HUES64 (cell line): ENCODE measurements at regions not wholly inside any gene's neighbourhood (a gene's known extent, or its start where the extent isn't known, plus 50 kb on each side); places are given as distances from the start of the nearest gene placed in this dataset.

Experiments used
- H3K27ac ChIP-seq: 2 replicates; pipeline ENCODE4 v1.7.0; 2013; ENCODE audit warnings: low read depth, low read length, inconsistent platforms
- H3K27me3 ChIP-seq: 2 replicates; pipeline ENCODE4 v1.6.1; 2013; ENCODE audit warnings: mild to moderate bottlenecking, low read length; ENCODE audit not compliant: insufficient read depth
- H3K36me3 ChIP-seq: 2 replicates; pipeline ENCODE4 v1.6.1; 2013; ENCODE audit warnings: mild to moderate bottlenecking, low read length; ENCODE audit not compliant: insufficient read depth
- H3K4me1 ChIP-seq: 2 replicates; pipeline ENCODE4 v1.6.1; 2013; ENCODE audit warnings: mild to moderate bottlenecking, low read length, moderate library complexity; ENCODE audit not compliant: insufficient read depth
- H3K4me3 ChIP-seq: 2 replicates; pipeline ENCODE4 v1.5.1; 2013; ENCODE audit warnings: mild to moderate bottlenecking, low read length, moderate library complexity
- H3K9ac ChIP-seq: 2 replicates; pipeline ENCODE4 v1.6.1; 2013; ENCODE audit warnings: mild to moderate bottlenecking, low read depth, low read length
- H3K9me3 ChIP-seq: 2 replicates; pipeline ENCODE4 v1.6.1; 2013; ENCODE audit warnings: low read depth, low read length; ENCODE audit not compliant: insufficient read depth
- WGBS: fragments of 150-250, 120-280 bp; methylation state at CpG from one replicate; pipeline ENCODE4 v1.1.7; 2013; ENCODE audit warnings: missing lambda C conversion rate; 5-methylcytosine and 5-hydroxymethylcytosine counted together

GRCh38 chr17:14950686-14951085 lies 314.4 kb downstream of the PMP22 start:
- Histone ChIP-seq H3K27me3 (no peaks in the 10 kb centered on the region), H3K9ac (no peak overlapping the region), H3K36me3 (no peaks in the 10 kb centered on the region), H3K9me3 (no peaks in the 10 kb centered on the region), H3K4me3 (no peak overlapping the region), H3K4me1 (no peaks in the 10 kb centered on the region), H3K27ac (no peak overlapping the region)
- 88% methylated on average over 2 of the region's 2 CpGs for WGBS

GRCh38 chr17:14950216-14950615 lies 314.9 kb downstream of the PMP22 start:
- WGBS = 86% methylated on average over 2 of the region's 3 CpGs

GRCh38 chr17:14947671-14948070 lies 317.5 kb downstream of the PMP22 start:
- Histone ChIP-seq H3K4me3 (no peak overlapping the region), H3K9ac (no peak overlapping the region), H3K27me3 (no peaks in the 10 kb centered on the region), H3K36me3 (no peaks in the 10 kb centered on the region), H3K4me1 (no peaks in the 10 kb centered on the region), H3K27ac (no peak overlapping the region), H3K9me3 (no peaks in the 10 kb centered on the region)
- WGBS = 94% methylated on average over 2 of the region's 2 CpGs

More at GRCh38 chr17:14950216-14950615, 314.9 kb downstream of the PMP22 start:
- Histone ChIP-seq H3K27ac (no peak overlapping the region), H3K4me1 (no peaks in the 10 kb centered on the region), H3K9ac (no peak overlapping the region), H3K36me3 (no peaks in the 10 kb centered on the region), H3K4me3 (no peak overlapping the region), H3K9me3 (no peaks in the 10 kb centered on the region), H3K27me3 (no peaks in the 10 kb centered on the region)

GRCh38 chr17:14946481-14946880 lies 318.6 kb downstream of the PMP22 start:
- no peak overlapping the region for H3K9ac ChIP-seq
- no peaks in the 10 kb centered on the region for H3K36me3 ChIP-seq
- WGBS = 97% methylated on average over 7 of the region's 7 CpGs
- no peaks in the 10 kb centered on the region for H3K4me1 ChIP-seq
- H3K27me3 ChIP-seq = no peaks in the 10 kb centered on the region
- H3K27ac ChIP-seq = no peak overlapping the region
- H3K4me3 ChIP-seq = no peak overlapping the region
- H3K9me3 ChIP-seq = no peaks in the 10 kb centered on the region

- Histone ChIP-seq H3K9ac (no peak overlapping the region), H3K27ac (no peak overlapping the region), H3K9me3 (no peaks in the 10 kb centered on the region), H3K4me3 (no peak overlapping the region), H3K27me3 (no peaks in the 10 kb centered on the region), H3K36me3 (no peaks in the 10 kb centered on the region), H3K4me1 (no peaks in the 10 kb centered on the region; the same call in 1 of the 2 replicates)
- 86% methylated on average over 2 of the region's 3 CpGs for WGBS
These were observed 322.5 kb downstream of the PMP22 start for GRCh38 chr17:14942526-14943190.

- no peak overlapping the region for H3K4me3 ChIP-seq
- 92% methylated on average over 3 of the region's 3 CpGs for WGBS
These were observed 324.2 kb downstream of the PMP22 start for GRCh38 chr17:14940938-14941265.

GRCh38 chr17:14940108-14940937 lies 324.8 kb downstream of the PMP22 start:
- Histone ChIP-seq H3K27ac (no peak overlapping the region), H3K9ac (no peak overlapping the region), H3K9me3 (no peaks in the 10 kb centered on the region), H3K4me1 (no peaks in the 10 kb centered on the region; the same call in 1 of the 2 replicates), H3K4me3 (no peak overlapping the region), H3K27me3 (no peaks in the 10 kb centered on the region), H3K36me3 (no peaks in the 10 kb centered on the region)
- 93% methylated on average over 3 of the region's 4 CpGs for WGBS

More at GRCh38 chr17:14940938-14941265, 324.2 kb downstream of the PMP22 start:
- Histone ChIP-seq H3K36me3 (no peaks in the 10 kb centered on the region), H3K27ac (no peak overlapping the region), H3K9ac (no peak overlapping the region), H3K9me3 (no peaks in the 10 kb centered on the region), H3K27me3 (no peaks in the 10 kb centered on the region), H3K4me1 (no peaks in the 10 kb centered on the region; the same call in 1 of the 2 replicates)

GRCh38 chr17:14935845-14936485 lies 329.2 kb downstream of the PMP22 start:
- 92% methylated on average over 1 of the region's 2 CpGs for WGBS
- Histone ChIP-seq H3K36me3 (no peaks in the 10 kb centered on the region), H3K27me3 (no peaks in the 10 kb centered on the region), H3K4me3 (no peak overlapping the region), H3K9ac (no peak overlapping the region), H3K9me3 (no peaks in the 10 kb centered on the region), H3K4me1 (no peaks in the 10 kb centered on the region; the same call in 1 of the 2 replicates), H3K27ac (no peak overlapping the region)

- H3K9ac ChIP-seq = no peak overlapping the region
- no peaks in the 10 kb centered on the region for H3K9me3 ChIP-seq
- no peaks in the 10 kb centered on the region; the same call in 1 of the 2 replicates for H3K4me1 ChIP-seq
- H3K27me3 ChIP-seq = no peaks in the 10 kb centered on the region
- WGBS = 98% methylated on average over 7 of the region's 7 CpGs
- H3K36me3 ChIP-seq = no peaks in the 10 kb centered on the region
- H3K27ac ChIP-seq = no peak overlapping the region
- H3K4me3 ChIP-seq = no peak overlapping the region
These were observed 329.8 kb downstream of the PMP22 start for GRCh38 chr17:14935139-14935841.

- Histone ChIP-seq H3K9me3 (no peaks in the 10 kb centered on the region), H3K4me3 (no peak overlapping the region), H3K9ac (no peak overlapping the region), H3K27ac (no peak overlapping the region), H3K36me3 (no peaks in the 10 kb centered on the region), H3K4me1 (no peaks in the 10 kb centered on the region; the same call in 1 of the 2 replicates), H3K27me3 (no peaks in the 10 kb centered on the region)
- WGBS = over 99% methylated on average over 3 of the region's 4 CpGs
These were observed 331.4 kb downstream of the PMP22 start for GRCh38 chr17:14933676-14934075.
